Neural cell (in vitro differentiated cells): ENCODE measurements at regions not wholly inside any gene's neighbourhood (a gene's known extent, or its start where the extent isn't known, plus 50 kb on each side); places are given as distances from the start of the nearest gene placed in this dataset.

Experiments
- EP300 ChIP-seq: fragments of 450-650 bp; conservative IDR thresholded peaks from 2 replicates; pipeline ENCODE4 v1.6.1; 2014; ENCODE audit warnings: antibody characterized with exemption, mild to moderate bottlenecking, moderate library complexity; ENCODE audit not compliant: poor library complexity, severe bottlenecking
- EZH2 ChIP-seq: fragments of 200-600, 300-800 bp; shearing (Covaris generic), sonication (generic); IDR thresholded peaks from 2 replicates; pipeline ENCODE4 v1.6.1; 2014; ENCODE audit warnings: antibody characterized with exemption, low read length, borderline replicate concordance, mild to moderate bottlenecking; ENCODE audit not compliant: insufficient read depth, poor library complexity, severe bottlenecking
- POLR2AphosphoS5 ChIP-seq: IDR thresholded peaks from 2 replicates; pipeline ENCODE4 v1.6.1; 2012
- RAD21 ChIP-seq: fragments of 450-650 bp; conservative IDR thresholded peaks from 2 replicates; pipeline ENCODE4 v1.6.1; 2014; ENCODE audit warnings: antibody characterized with exemption, mild to moderate bottlenecking, moderate library complexity
- SMC3 ChIP-seq: fragments of 450-650 bp; conservative IDR thresholded peaks from 2 replicates; pipeline ENCODE4 v1.6.1; 2014; ENCODE audit warnings: antibody characterized with exemption, mild to moderate bottlenecking, moderate library complexity; ENCODE audit not compliant: poor library complexity
- TF ChIP-seq, protein P1 (sequence below): fragments of 450-650 bp; IDR thresholded peaks from 2 replicates; pipeline ENCODE4 v1.5.1; 2014; ENCODE audit warnings: antibody characterized with exemption, mild to moderate bottlenecking, moderate library complexity; ENCODE audit not compliant: poor library complexity, severe bottlenecking

DNA sequence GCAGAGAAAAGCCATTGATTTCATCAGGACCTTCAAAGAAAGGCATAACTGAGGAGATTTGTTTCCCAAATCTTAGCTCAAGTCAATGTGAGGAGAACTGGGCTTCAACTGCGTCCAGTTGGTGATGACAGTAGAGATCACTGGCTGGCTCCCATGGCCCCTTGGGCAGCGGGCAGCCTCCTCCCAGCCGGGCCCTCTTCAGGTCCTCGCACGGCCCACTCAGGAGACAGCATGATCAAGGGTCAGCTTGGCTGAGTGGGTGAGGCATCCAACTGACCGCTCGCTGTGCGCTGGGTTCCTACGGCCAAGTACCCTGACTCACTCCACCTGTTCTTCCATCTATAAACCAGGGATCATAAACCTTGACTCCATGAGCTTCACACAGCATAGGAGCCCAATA lies 274.0 kb downstream of the NSG2 start:
- TF ChIP-seq, protein P1, sequence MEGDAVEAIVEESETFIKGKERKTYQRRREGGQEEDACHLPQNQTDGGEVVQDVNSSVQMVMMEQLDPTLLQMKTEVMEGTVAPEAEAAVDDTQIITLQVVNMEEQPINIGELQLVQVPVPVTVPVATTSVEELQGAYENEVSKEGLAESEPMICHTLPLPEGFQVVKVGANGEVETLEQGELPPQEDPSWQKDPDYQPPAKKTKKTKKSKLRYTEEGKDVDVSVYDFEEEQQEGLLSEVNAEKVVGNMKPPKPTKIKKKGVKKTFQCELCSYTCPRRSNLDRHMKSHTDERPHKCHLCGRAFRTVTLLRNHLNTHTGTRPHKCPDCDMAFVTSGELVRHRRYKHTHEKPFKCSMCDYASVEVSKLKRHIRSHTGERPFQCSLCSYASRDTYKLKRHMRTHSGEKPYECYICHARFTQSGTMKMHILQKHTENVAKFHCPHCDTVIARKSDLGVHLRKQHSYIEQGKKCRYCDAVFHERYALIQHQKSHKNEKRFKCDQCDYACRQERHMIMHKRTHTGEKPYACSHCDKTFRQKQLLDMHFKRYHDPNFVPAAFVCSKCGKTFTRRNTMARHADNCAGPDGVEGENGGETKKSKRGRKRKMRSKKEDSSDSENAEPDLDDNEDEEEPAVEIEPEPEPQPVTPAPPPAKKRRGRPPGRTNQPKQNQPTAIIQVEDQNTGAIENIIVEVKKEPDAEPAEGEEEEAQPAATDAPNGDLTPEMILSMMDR, result no peak
- no peak for TF ChIP-seq SMC3
- no peak for TF ChIP-seq EZH2
- TF ChIP-seq RAD21, result no peak
- TF ChIP-seq EP300, result no peak
- no peak for TF ChIP-seq POLR2AphosphoS5
